ENCODE measurements at regions not wholly inside any gene's neighbourhood (a gene's known extent, or its start where the extent isn't known, plus 50 kb on each side); places are given as distances from the start of the nearest gene placed in this dataset.

DNA sequence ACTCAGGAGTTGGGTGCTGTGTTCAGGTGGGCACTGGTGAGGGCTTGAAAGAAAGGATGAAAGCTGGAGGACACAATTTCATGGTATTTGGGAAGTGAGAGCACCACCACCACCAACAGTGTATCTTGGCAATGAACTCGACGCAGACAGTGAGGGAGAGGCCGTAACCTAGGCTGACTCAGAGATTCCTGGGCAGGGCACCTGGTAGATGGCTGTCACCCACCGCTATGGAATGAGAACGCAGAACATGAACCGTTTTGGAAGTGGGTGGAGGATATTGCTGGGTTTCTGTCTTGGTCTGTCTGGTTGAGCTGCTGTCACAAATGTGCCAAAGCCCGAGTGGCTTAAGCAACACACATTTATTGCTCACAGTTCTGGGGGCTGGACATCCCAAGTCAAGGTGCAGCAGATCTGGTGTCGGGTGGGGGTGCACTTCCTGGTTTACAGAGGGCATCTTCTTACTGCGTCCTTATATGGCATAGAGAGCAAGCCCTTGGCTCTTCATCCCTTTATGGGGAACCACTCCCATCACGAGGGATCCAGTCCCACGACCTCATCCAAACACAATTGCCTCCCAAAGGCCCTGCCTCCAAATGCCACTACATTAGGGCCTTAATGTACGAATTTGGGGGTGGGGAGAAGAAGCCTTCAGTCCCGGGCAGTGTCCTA, 246.3 kb downstream of the SIPA1L2 start:
- TF ChIP-seq, protein P1, sequence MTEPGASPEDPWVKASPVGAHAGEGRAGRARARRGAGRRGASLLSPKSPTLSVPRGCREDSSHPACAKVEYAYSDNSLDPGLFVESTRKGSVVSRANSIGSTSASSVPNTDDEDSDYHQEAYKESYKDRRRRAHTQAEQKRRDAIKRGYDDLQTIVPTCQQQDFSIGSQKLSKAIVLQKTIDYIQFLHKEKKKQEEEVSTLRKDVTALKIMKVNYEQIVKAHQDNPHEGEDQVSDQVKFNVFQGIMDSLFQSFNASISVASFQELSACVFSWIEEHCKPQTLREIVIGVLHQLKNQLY (CRISPR knock-in tag; conservative IDR thresholded peaks at IDR 0.05), result no peak
- TF ChIP-seq CTCF (IDR thresholded peaks at IDR 0.05 in 2 of 3, conservative IDR thresholded peaks at IDR 0.05 in 1 of 3; ENCODE audit: insufficient read depth in 2 of 3, low read depth in 1 of 3, low read length in 3 of 3), result no peak
- TF ChIP-seq ZNF184 (CRISPR knock-in tag; IDR thresholded peaks at IDR 0.05), result no peak
- TF ChIP-seq FOSL1 (tag; conservative IDR thresholded peaks at IDR 0.05), result no peak
- no peak for TF ChIP-seq NRF1 (conservative IDR thresholded peaks at IDR 0.05 in 1 of 2, IDR thresholded peaks at IDR 0.05 in 1 of 2)

All from K562 (cell line).